Mesothelial cell of epicardium (in vitro differentiated cells): ENCODE measurements at regions not wholly inside any gene's neighbourhood (a gene's known extent, or its start where the extent isn't known, plus 50 kb on each side); places are given as distances from the start of the nearest gene placed in this dataset.
A peak's percentile ranks its signal among the peaks of the same experiment; 100 is the strongest.

Experiments
- DNase-seq, 2 experiments: peaks; one replicate each; pipeline ENCODE4 v3.0.0; 2021; ENCODE audit warnings: low spot score in 2 of 2; ENCODE audit not compliant: unreplicated experiment in 2 of 2
- H3K27ac Mint-ChIP-seq: 2 replicates; pipeline ENCODE4 v1.8.0; 2021; ENCODE audit warnings: mixed read lengths
- H3K27me3 Mint-ChIP-seq: 2 replicates; pipeline ENCODE4 v1.8.0; 2021; ENCODE audit warnings: low read depth, mixed read lengths
- H3K36me3 Mint-ChIP-seq: 2 replicates; pipeline ENCODE4 v1.8.0; 2021; ENCODE audit warnings: mixed read lengths
- H3K4me1 Mint-ChIP-seq: 2 replicates; pipeline ENCODE4 v1.8.0; 2021; ENCODE audit warnings: mixed read lengths
- H3K4me3 Mint-ChIP-seq: 2 replicates; pipeline ENCODE4 v1.8.0; 2021; ENCODE audit warnings: mild to moderate bottlenecking, moderate library complexity, mixed read lengths
- H3K9me3 Mint-ChIP-seq: 2 replicates; pipeline ENCODE4 v1.8.0; 2021; ENCODE audit warnings: mixed read lengths
- TF ChIP-seq, protein P1 (sequence below): fragments of 200-600 bp; sonication (generic); IDR thresholded peaks from one replicate; pipeline ENCODE4 v1.5.0; 2021; ENCODE audit warnings: antibody characterized with exemption; ENCODE audit not compliant: unreplicated experiment

DNA sequence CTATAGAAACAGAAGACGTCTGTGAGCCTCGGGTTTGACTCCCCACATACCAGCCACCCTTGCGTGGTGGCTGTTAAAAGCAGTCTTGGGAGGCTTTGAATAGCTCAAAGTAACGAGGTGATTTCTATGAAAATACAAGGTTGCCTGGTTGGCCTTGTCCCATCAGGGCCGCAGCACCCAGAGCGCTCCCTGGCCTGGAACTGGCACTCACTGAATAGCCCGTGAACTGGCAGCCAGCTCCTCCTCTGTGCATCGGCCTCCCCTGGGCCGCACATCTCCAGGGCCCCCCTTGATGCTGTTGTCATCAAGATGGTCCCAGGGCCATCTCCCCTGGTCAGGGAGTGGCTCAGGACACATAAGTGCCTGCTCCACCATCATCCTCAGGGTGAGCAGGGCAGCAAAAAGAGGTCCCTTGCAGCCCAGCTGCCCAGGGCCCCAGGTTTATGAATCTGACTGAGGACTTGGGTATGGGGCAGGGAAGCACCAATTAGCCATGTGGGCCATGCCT is 144.6 kb upstream of the PPP1R26 start:
- peaks cover 8% of the 10 kb centered on the region for H3K4me1 Mint-ChIP-seq
- TF ChIP-seq, protein P1, sequence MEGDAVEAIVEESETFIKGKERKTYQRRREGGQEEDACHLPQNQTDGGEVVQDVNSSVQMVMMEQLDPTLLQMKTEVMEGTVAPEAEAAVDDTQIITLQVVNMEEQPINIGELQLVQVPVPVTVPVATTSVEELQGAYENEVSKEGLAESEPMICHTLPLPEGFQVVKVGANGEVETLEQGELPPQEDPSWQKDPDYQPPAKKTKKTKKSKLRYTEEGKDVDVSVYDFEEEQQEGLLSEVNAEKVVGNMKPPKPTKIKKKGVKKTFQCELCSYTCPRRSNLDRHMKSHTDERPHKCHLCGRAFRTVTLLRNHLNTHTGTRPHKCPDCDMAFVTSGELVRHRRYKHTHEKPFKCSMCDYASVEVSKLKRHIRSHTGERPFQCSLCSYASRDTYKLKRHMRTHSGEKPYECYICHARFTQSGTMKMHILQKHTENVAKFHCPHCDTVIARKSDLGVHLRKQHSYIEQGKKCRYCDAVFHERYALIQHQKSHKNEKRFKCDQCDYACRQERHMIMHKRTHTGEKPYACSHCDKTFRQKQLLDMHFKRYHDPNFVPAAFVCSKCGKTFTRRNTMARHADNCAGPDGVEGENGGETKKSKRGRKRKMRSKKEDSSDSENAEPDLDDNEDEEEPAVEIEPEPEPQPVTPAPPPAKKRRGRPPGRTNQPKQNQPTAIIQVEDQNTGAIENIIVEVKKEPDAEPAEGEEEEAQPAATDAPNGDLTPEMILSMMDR, result no peak
- peak in 1 of 2 experiments; percentile 25 for DNase-seq

DNA sequence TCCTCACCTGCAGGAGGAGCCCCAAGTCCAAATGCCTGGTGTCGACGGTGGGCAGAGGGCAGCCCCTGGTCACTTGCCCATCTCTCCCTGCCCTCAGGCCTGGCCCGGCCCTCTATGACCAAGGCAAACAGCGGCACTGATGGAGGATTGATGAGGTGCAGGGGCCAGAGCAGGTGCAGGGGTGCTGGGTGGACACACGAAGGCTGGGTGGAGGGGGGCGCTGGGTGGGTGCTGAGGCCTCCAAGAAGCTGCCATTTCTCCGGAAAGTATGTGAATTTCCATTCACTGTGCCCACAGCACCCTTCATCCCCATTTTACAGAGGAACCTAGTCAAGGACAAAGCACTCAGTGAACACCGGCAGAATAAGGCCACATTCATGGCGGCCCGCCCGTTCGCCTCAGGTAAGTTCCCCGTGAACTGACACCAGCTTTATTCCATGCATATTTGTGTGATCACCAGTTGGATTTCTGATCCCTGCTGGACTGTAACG is 143.8 kb upstream of the PPP1R26 start:
- H3K4me1 Mint-ChIP-seq, result peaks cover 11% of the 10 kb centered on the region
- H3K27me3 Mint-ChIP-seq, result peaks cover 51% of the 10 kb centered on the region
- H3K36me3 Mint-ChIP-seq, result no peaks in the 10 kb centered on the region
- peak in 1 of 2 experiments; percentile 28 for DNase-seq
- H3K9me3 Mint-ChIP-seq, result no peaks in the 10 kb centered on the region
- no peak overlapping the region for H3K4me3 Mint-ChIP-seq
- TF ChIP-seq, protein P1, result no peak
- H3K27ac Mint-ChIP-seq, result no peak overlapping the region

More for the DNA sequence above, 144.6 kb upstream of the PPP1R26 start:
- no peaks in the 10 kb centered on the region for H3K9me3 Mint-ChIP-seq
- no peak overlapping the region for H3K4me3 Mint-ChIP-seq
- H3K27me3 Mint-ChIP-seq, result peaks cover 44% of the 10 kb centered on the region
- H3K36me3 Mint-ChIP-seq, result no peaks in the 10 kb centered on the region
- H3K27ac Mint-ChIP-seq, result no peak overlapping the region

- DNase-seq, result peak in 1 of 2 experiments; percentile 33
- no peaks in the 10 kb centered on the region for H3K36me3 Mint-ChIP-seq
- no peak overlapping the region for H3K4me3 Mint-ChIP-seq
- no peak overlapping the region for H3K27ac Mint-ChIP-seq
- H3K4me1 Mint-ChIP-seq, result peaks cover 8% of the 10 kb centered on the region
- H3K9me3 Mint-ChIP-seq, result no peaks in the 10 kb centered on the region
- H3K27me3 Mint-ChIP-seq, result peaks cover 62% of the 10 kb centered on the region
- TF ChIP-seq, protein P1, result no peak
Measured at GRCh38 chr9:135336722-135337527, 142.7 kb upstream of the PPP1R26 start.

DNA sequence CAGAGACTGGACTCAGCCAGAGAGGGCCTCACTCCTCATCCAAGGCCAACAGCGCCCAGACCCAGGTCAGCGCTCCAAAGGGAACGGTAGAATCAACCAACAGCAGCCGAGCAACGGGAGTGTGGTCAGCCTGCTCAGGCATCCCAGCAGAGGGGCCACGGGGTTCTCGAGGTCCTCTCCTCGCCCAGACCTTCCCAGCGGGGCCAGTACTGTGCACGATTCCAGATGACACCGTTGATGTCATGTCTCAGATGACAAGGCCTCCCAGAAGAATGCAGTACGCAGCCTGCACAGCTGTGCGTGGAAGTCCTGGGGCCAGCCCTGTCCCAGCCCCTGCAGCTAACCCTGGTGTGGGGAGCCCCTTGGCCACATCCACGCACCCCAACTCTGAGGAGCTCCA is 141.0 kb upstream of the PPP1R26 start:
- H3K27me3 Mint-ChIP-seq, result peaks cover 73% of the 10 kb centered on the region
- no peaks in the 10 kb centered on the region for H3K9me3 Mint-ChIP-seq
- peak in 1 of 2 experiments; percentile 34 for DNase-seq
- H3K4me3 Mint-ChIP-seq, result no peak overlapping the region
- H3K4me1 Mint-ChIP-seq, result peaks cover 4% of the 10 kb centered on the region
- TF ChIP-seq, protein P1, result no peak
- no peak overlapping the region for H3K27ac Mint-ChIP-seq
- no peaks in the 10 kb centered on the region for H3K36me3 Mint-ChIP-seq

GRCh38 chr9:135339378-135339973 is 140.1 kb upstream of the PPP1R26 start:
- no peaks in the 10 kb centered on the region for H3K9me3 Mint-ChIP-seq
- H3K36me3 Mint-ChIP-seq, result no peaks in the 10 kb centered on the region
- no peak overlapping the region for H3K4me3 Mint-ChIP-seq
- no peak overlapping the region for H3K27ac Mint-ChIP-seq
- TF ChIP-seq, protein P1, result no peak
- no peak for DNase-seq
- peaks cover 83% of the 10 kb centered on the region for H3K27me3 Mint-ChIP-seq
- peaks cover 4% of the 10 kb centered on the region for H3K4me1 Mint-ChIP-seq
